PFSK-1 (cell line): ENCODE measurements at regions not wholly inside any gene's neighbourhood (a gene's known extent, or its start where the extent isn't known, plus 50 kb on each side); places are given as distances from the start of the nearest gene placed in this dataset.

Experiments used
- FOXP2 ChIP-seq: optimal IDR thresholded peaks from 2 replicates; pipeline ENCODE3; 2011; ENCODE audit warnings: borderline replicate concordance, control low read depth, inconsistent platforms; ENCODE audit not compliant: insufficient read depth; ENCODE audit errors: extremely low read length, extremely low read depth
- POLR2AphosphoS5 ChIP-seq: IDR thresholded peaks from 2 replicates; pipeline ENCODE4 v1.6.1; 2012; ENCODE audit warnings: low read depth, mild to moderate bottlenecking, control low read depth, low read length, moderate library complexity
- REST ChIP-seq, 2 experiments: IDR thresholded peaks; 2 replicates each; pipeline versions ENCODE4 v1.6.1 to v1.8.0; 2011 to 2012; ENCODE audit warnings: low read depth in 2 of 2, low read length in 2 of 2, control low read depth in 1 of 2, inconsistent platforms in 1 of 2, mild to moderate bottlenecking in 1 of 2, moderate library complexity in 1 of 2; ENCODE audit not compliant: insufficient read depth in 1 of 2
- SIN3A ChIP-seq: IDR thresholded peaks from 2 replicates; pipeline ENCODE4 v1.6.1; 2012; ENCODE audit warnings: mild to moderate bottlenecking, low read length, moderate library complexity, borderline replicate concordance; ENCODE audit not compliant: insufficient read depth
- TAF1 ChIP-seq: IDR thresholded peaks from 2 replicates; pipeline ENCODE4 v1.6.1; 2012; ENCODE audit warnings: low read length, control low read depth, borderline replicate concordance; ENCODE audit not compliant: insufficient read depth

DNA sequence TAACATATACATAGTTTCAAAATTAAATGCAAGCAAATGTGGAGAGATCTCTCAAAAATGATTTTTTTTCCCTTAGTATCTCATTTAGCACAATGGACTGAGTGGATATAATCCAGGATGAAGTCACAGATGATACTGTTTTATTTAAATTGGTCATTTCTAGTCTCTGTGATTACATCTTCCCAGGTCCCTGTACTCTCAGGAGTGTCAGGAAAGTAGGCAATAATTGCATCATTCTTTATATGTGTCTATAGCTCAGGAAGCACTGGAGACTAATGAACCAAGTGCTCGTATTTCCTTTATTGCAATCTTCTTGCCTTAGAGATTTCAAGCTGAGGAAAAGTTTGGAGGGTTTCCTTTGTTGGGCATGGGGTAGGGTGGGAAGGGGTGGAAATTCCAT lies 309.4 kb upstream of the THRB start:
- TF ChIP-seq FOXP2 = no peak
- TF ChIP-seq SIN3A = no peak
- no peak for TF ChIP-seq REST (IDR thresholded peaks at IDR 0.05; ENCODE audit: insufficient read depth in 1 of 2, low read depth in 2 of 2, low read length in 2 of 2)
- TF ChIP-seq POLR2AphosphoS5 = no peak

DNA sequence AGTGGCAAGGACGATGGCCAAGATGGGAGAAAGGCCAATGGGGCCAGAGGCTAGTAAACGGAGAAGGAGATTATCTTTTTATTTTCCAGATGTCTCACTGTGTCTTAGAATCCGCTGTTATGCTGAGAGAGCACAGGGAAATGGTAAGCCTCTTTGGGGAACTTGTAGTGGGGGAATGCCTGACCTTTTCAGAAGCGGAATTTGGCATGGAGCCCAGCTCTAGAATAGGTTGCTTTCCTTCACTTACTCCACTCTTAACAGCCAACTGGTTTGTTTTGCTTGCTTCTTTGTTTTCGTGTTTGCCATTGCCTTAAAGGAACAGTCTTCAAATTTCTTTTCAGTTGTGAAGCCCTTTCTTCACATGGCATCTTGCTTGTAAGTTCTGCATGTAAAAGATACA lies 316.2 kb upstream of the THRB start:
- TF ChIP-seq REST (IDR thresholded peaks at IDR 0.05; ENCODE audit: insufficient read depth in 1 of 2, low read depth in 2 of 2, low read length in 2 of 2) (no peak), TAF1 (no peak), POLR2AphosphoS5 (no peak), FOXP2 (no peak), SIN3A (no peak)

- TF ChIP-seq REST (IDR thresholded peaks at IDR 0.05; ENCODE audit: insufficient read depth in 1 of 2, low read depth in 2 of 2, low read length in 2 of 2) (no peak), SIN3A (no peak), FOXP2 (no peak), TAF1 (no peak), POLR2AphosphoS5 (no peak)
Measured at GRCh38 chr3:24812116-24812515, 317.5 kb upstream of the THRB start.

- TF ChIP-seq REST (IDR thresholded peaks at IDR 0.05; ENCODE audit: insufficient read depth in 1 of 2, low read depth in 2 of 2, low read length in 2 of 2) (no peak), FOXP2 (no peak), SIN3A (no peak), TAF1 (no peak), POLR2AphosphoS5 (no peak)
Measured at GRCh38 chr3:24818055-24818454, 323.4 kb upstream of the THRB start.

- TF ChIP-seq POLR2AphosphoS5 (no peak), FOXP2 (no peak), SIN3A (no peak), TAF1 (no peak), REST (IDR thresholded peaks at IDR 0.05; ENCODE audit: insufficient read depth in 1 of 2, low read depth in 2 of 2, low read length in 2 of 2) (no peak)
Measured at GRCh38 chr3:24828011-24828410, 333.4 kb upstream of the THRB start.
